Activated naive CD8-positive, alpha-beta T cell treated with anti-CD3 and anti-CD28 coated beads, Interleukin-2, amount 10 ng/mL, durations not matched to agents 7 days and 5 days (primary cell): ENCODE measurements at regions not wholly inside any gene's neighbourhood (a gene's known extent, or its start where the extent isn't known, plus 50 kb on each side); places are given as distances from the start of the nearest gene placed in this dataset.
"Not testable (repeated sequence)": the region's sequence is repeated elsewhere in the genome, so short reads cannot be mapped to it uniquely, and the experiment has no call there.

ENCODE experiments used
- ATAC-seq: fragments of 150-1000 bp; cut with Tn5 transposase; one replicate; pipeline ENCODE4 v1.10.0; 2021; ENCODE audit warnings: low read depth, moderate library complexity
- POLR2A ChIA-PET: fragments of 350-600 bp; sonication (Branson Sonifier 250); formaldehyde crosslinking; loops from one replicate; lab custom pipeline; 2021; ENCODE audit warnings: antibody characterized with exemption; lab: Charles Lee
- DNase-seq: peaks from one replicate; pipeline ENCODE4 v3.0.0; 2021
- H3K27ac Mint-ChIP-seq: one replicate; pipeline ENCODE4 v1.8.0; 2022; ENCODE audit warnings: mild to moderate bottlenecking, mixed read lengths
- H3K27me3 Mint-ChIP-seq: one replicate; pipeline ENCODE4 v1.8.0; 2022; ENCODE audit warnings: mild to moderate bottlenecking, moderate library complexity, mixed read lengths
- H3K36me3 Mint-ChIP-seq: one replicate; pipeline ENCODE4 v1.8.0; 2021; ENCODE audit warnings: mild to moderate bottlenecking, mixed read lengths
- H3K4me1 Mint-ChIP-seq: one replicate; pipeline ENCODE4 v1.8.0; 2021; ENCODE audit warnings: mixed read lengths
- H3K4me3 Mint-ChIP-seq: one replicate; pipeline ENCODE4 v1.8.0; 2022; ENCODE audit warnings: mild to moderate bottlenecking, moderate library complexity, mixed read lengths
- H3K9me3 Mint-ChIP-seq: one replicate; pipeline ENCODE4 v1.8.0; 2021; ENCODE audit warnings: mixed read lengths

DNA sequence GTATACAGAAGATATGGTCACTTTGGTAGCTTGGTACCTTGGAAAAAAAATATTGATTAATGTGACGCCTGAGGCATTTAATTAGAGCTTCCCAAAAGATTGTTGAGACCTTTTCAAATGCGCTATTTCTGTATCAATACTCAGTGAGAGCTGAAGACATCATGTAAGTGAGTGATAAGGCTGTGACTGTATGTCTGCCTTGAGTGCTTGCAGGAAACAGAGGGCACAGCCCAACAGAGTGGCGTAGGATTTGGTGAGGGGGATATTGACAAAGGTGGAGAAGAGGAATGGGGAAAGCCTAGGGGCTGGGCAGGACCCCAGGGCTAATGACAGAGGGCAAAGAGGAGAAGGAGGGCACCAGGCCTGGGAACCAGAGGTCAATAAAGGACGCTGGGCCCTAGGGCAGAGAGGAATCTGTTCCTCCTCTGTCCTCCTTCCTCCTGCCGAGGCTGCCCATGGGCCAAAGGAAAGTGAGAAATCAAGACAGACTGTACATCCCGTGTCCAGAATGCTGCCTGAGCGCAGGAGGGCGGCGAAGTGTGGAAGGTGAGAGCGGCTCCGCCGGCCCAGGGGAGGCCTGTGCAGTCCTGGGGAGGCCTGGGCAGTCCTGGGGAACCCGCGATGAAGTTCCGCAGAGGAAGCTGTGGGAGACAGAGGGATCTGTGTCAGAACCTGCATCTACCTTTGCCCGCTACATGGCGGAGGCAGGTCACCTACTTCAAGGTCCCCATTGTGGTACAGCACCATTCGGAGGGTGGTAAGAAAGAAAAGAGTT lies 228.6 kb upstream of the PIEZO2 start:
- ATAC-seq: no peak
- Mint-ChIP-seq H3K27ac (no peak overlapping the region), H3K36me3 (no peaks in the 10 kb centered on the region), H3K27me3 (no peaks in the 10 kb centered on the region), H3K9me3 (no peaks in the 10 kb centered on the region), H3K4me1 (no peaks in the 10 kb centered on the region), H3K4me3 (no peak overlapping the region)
- DNase-seq: no peak
- POLR2A ChIA-PET: no interaction called here

DNA sequence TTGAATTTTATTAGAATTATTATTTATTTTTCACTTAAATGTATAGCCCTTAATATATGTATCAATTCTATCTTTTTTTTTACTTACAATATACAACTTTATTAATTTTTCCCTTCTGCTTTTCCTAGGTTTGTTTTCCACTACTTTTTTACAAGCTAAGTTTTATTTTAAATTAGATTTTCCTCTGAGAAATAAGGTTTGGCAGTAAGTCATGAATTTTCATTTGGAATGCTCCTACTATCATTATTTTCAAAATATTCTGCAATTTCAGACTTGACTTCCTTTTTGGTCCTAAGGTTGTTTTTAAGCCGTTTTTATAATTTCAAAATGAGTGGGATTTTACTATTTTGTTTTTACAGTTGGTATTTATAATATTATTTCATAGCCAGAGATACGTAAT lies 222.8 kb upstream of the PIEZO2 start:
- ATAC-seq (no peak), DNase-seq (no peak)
- Mint-ChIP-seq H3K36me3 (no peaks in the 10 kb centered on the region), H3K9me3 (no peaks in the 10 kb centered on the region), H3K27ac (no peak overlapping the region), H3K27me3 (no peaks in the 10 kb centered on the region), H3K4me1 (no peaks in the 10 kb centered on the region), H3K4me3 (no peak overlapping the region)
- POLR2A ChIA-PET: no interaction called here

DNA sequence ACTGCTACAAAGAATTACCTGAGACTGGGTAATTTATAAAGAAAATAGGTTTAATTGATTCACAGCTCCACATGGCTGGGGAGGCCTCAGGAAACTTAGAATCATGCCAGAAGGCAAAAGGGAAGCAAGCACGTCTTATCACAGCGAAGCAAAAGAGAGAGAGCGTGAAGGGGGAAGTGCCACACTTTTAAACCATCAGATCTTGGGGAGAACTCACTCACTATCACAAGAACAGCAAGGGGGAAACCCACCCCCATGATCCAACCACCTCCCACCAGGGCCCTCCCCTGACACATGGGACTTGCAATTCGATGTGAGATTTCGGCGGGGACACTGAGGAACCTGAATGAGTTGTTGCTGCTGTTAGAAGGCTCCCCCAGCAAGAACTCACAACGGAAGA lies 220.2 kb upstream of the PIEZO2 start:
- Mint-ChIP-seq H3K27me3 (peaks cover 2% of the 10 kb centered on the region), H3K9me3 (no peaks in the 10 kb centered on the region), H3K4me1 (no peaks in the 10 kb centered on the region), H3K4me3 (no peak overlapping the region), H3K36me3 (no peaks in the 10 kb centered on the region), H3K27ac (no peak overlapping the region)
- no peak for ATAC-seq
- POLR2A ChIA-PET: no interaction called here
- DNase-seq: no peak

DNA sequence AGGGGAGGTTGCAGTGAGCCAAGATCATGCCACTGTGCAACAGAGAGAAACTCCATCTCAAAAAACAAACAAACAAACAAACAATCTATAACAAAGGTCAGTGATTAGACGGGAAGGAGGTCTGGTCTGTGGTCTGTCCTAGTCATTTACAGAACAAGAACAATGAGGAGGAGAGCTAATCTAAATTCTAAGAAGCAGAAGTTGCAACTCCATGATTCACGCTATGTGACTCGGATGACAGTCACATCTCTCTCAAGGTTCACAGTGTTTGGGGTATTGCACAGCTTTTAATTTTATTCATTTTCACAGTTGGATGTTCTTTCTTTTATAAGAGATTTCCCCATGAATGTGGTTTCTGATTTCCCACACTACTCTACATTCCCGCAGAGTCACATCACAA lies 218.7 kb upstream of the PIEZO2 start:
- Mint-ChIP-seq H3K4me3 (no peak overlapping the region), H3K9me3 (no peaks in the 10 kb centered on the region), H3K27ac (no peak overlapping the region), H3K4me1 (no peaks in the 10 kb centered on the region), H3K36me3 (no peaks in the 10 kb centered on the region), H3K27me3 (peaks cover 2% of the 10 kb centered on the region)
- DNase-seq (no peak), ATAC-seq (no peak)
- POLR2A ChIA-PET: no interaction called here

DNA sequence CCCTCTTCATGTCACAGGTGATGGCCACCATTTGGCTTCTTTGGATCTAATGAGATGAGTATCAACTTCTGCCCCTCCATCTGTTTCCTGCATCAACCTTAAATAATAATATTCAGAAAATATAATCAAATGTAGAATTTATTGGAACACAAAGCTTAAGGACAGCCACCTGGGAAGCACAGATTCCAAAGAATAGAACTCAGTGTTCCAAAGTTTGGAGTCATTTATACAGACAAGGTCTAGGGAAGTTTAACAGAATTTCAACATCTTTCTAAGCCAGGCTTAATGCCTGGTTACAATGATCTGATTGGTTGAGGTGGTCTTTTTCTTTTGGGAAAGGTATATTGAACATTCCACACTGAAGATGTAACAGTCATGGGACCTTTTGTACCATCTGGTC lies 218.0 kb upstream of the PIEZO2 start:
- no peak for ATAC-seq
- Mint-ChIP-seq H3K36me3 (no peaks in the 10 kb centered on the region), H3K4me3 (no peak overlapping the region), H3K27ac (no peak overlapping the region), H3K4me1 (no peaks in the 10 kb centered on the region), H3K27me3 (peaks cover 2% of the 10 kb centered on the region), H3K9me3 (no peaks in the 10 kb centered on the region)
- DNase-seq: no peak
- POLR2A ChIA-PET: no interaction called here

DNA sequence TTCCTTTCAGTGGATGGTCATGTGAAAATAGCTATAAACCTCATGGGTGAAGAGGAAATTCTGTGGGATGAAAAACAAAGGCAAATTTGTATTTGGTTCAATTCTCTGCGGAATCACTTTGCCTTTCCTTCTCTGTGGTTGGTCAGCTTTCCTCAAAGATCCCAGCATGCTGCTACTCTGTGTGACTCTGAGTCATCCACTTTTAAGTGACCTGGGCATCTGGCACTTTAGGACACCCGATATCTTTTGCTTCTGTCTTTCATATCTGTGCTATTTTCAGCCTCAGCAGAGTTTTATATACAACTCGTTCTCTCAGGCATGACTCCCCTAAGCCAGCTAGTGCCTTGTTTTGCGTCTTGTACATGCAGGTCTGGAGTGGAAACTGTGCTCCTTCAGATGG lies 217.0 kb upstream of the PIEZO2 start:
- Mint-ChIP-seq H3K36me3 (no peaks in the 10 kb centered on the region), H3K27ac (no peak overlapping the region), H3K27me3 (peaks cover 2% of the 10 kb centered on the region), H3K9me3 (no peaks in the 10 kb centered on the region), H3K4me3 (no peak overlapping the region), H3K4me1 (no peaks in the 10 kb centered on the region)
- DNase-seq (no peak), ATAC-seq (no peak)
- POLR2A ChIA-PET: no interaction called here

DNA sequence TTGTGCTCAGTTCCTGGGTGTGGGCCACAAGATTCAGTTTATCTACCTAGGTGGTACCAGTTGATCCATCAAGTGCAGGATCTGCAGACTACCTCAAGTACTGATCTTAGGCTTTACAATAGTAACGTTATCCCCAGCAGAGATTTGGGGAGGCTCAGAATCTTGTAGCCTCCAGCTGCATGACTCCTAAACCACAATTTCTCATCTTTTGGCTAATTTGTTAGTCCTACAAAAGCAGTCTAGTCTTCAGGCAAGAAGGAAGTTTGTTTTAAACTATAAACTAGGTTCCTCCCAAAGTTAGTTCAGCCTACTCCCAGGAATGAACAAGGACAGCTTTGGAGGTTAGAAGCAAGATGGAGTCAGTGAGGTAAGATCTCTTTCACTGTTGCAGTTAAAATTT lies 213.5 kb upstream of the PIEZO2 start:
- POLR2A ChIA-PET: no interaction called here
- Mint-ChIP-seq H3K4me1 (no peaks in the 10 kb centered on the region), H3K36me3 (no peaks in the 10 kb centered on the region), H3K4me3 (no peak overlapping the region), H3K27ac (no peak overlapping the region), H3K9me3 (no peaks in the 10 kb centered on the region), H3K27me3 (peaks cover 2% of the 10 kb centered on the region)
- no peak for DNase-seq
- no peak for ATAC-seq

DNA sequence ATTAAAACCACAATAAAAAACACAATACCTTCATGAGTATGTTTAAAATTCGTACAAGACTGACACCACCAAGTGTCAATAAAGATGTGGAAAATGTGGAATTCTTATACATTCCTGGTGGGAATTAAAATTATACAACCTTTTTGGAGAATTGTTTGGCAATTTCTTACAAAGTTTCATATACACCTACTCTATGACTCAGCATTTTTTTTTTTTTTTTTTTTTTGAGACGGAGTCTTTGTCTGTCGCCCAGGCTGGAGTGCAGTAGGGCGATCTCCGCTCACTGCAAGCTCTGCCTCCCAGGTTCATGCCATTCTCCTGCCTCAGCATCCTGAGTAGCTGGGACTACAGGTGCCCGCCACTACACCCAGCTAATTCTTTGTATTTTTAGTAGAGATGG lies 212.5 kb upstream of the PIEZO2 start:
- not testable (repeated sequence) for H3K27ac Mint-ChIP-seq, DNase-seq

DNA sequence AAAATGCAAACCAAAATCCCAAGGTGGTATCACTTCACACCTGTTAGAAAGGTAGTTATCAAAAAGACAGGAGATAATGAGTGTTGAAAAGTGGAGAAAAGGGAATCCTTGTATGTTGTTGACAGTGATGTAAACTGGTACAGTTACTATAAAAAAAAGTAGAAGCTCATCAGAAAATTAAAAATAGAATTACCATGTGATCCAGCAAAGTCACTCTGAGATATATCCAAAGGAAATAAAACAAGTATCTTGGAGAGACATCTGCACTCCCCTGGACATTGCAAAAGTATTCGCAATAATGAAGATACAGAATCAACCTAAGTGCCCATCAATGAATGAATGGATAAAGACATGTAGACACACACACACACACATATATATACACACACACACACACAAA lies 208.3 kb upstream of the PIEZO2 start:
- no peak for ATAC-seq
- POLR2A ChIA-PET: no interaction called here
- no peak for DNase-seq
- no peaks in the 10 kb centered on the region for H3K9me3 Mint-ChIP-seq
- no peaks in the 10 kb centered on the region for H3K4me1 Mint-ChIP-seq
- no peak overlapping the region for H3K4me3 Mint-ChIP-seq
- no peaks in the 10 kb centered on the region for H3K27me3 Mint-ChIP-seq
- H3K27ac Mint-ChIP-seq: no peak overlapping the region
- H3K36me3 Mint-ChIP-seq: no peaks in the 10 kb centered on the region

More for the DNA sequence above, 212.5 kb upstream of the PIEZO2 start:
- H3K27me3 Mint-ChIP-seq, POLR2A ChIA-PET, H3K9me3 Mint-ChIP-seq, ATAC-seq, H3K4me1 Mint-ChIP-seq, H3K36me3 Mint-ChIP-seq, H3K4me3 Mint-ChIP-seq: not testable (repeated sequence)

DNA sequence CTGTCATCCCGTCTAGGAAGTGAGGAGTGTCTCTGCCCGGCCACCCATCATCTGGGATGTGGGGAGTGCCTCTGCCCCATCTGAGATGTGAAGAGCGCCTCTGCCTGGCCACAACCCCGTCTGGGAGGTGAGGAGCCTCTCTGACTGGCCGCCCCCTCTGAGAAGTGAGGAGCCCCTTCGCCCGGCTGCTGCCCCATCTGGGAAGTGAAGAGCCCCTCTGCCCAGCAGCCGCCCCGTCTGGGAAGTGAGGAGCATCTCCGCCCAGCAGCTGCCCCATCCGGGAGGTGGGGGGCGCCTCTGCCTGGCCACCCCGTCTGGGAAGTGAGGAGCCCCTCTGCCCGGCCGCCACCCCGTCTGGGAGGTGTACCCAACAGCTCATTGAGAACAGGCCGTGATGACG lies 195.2 kb upstream of the PIEZO2 start:
- ATAC-seq, H3K4me3 Mint-ChIP-seq, H3K4me1 Mint-ChIP-seq, H3K36me3 Mint-ChIP-seq, H3K27me3 Mint-ChIP-seq, H3K27ac Mint-ChIP-seq, H3K9me3 Mint-ChIP-seq, DNase-seq, POLR2A ChIA-PET: not testable (repeated sequence)

DNA sequence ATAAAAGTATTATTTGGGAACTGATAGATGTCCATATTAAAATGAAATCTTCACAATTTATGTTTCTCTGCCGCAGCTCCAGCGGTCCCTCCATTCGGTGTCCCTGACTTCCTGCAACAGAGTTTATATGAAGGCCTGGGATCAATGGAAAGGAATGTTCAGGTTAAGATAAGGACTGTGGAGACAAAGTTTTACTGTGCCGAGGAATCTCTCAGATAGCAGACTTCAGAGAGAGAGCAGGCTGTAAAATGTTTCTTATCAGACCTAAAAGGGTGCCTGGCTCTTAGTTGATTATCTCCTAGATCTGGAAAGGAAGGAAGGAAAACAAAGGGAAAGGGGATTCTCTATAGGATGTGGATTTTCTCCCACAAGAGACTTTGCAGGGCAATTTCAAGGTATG lies 193.7 kb upstream of the PIEZO2 start:
- H3K4me3 Mint-ChIP-seq: no peak overlapping the region
- no peaks in the 10 kb centered on the region for H3K4me1 Mint-ChIP-seq
- no peaks in the 10 kb centered on the region for H3K36me3 Mint-ChIP-seq
- POLR2A ChIA-PET: no interaction called here
- H3K27ac Mint-ChIP-seq: no peak overlapping the region
- H3K9me3 Mint-ChIP-seq: peaks cover 6% of the 10 kb centered on the region
- H3K27me3 Mint-ChIP-seq: peaks cover 4% of the 10 kb centered on the region
- DNase-seq (no peak), ATAC-seq (no peak)

DNA sequence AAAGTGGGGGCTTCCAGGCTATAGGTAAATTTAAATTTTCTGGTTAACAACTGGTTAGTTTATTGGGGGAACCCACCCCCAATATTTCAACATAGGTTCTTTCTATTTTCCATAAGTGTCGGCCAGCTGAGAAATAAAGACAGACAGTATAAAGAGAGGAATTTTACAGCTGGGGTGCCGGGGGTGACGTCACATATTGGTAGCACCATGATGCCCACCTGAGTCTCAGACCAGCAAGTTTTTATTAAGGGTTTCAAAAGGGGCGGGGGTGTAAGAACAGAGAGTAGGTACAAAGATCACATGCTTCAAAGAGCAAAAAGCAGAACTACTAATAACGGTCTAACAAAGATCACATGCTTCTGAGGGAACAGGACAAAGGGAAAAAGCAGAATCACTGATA lies 192.7 kb upstream of the PIEZO2 start:
- H3K9me3 Mint-ChIP-seq, DNase-seq, H3K27me3 Mint-ChIP-seq, H3K36me3 Mint-ChIP-seq, H3K4me3 Mint-ChIP-seq, POLR2A ChIA-PET, H3K4me1 Mint-ChIP-seq, H3K27ac Mint-ChIP-seq, ATAC-seq: not testable (repeated sequence)

DNA sequence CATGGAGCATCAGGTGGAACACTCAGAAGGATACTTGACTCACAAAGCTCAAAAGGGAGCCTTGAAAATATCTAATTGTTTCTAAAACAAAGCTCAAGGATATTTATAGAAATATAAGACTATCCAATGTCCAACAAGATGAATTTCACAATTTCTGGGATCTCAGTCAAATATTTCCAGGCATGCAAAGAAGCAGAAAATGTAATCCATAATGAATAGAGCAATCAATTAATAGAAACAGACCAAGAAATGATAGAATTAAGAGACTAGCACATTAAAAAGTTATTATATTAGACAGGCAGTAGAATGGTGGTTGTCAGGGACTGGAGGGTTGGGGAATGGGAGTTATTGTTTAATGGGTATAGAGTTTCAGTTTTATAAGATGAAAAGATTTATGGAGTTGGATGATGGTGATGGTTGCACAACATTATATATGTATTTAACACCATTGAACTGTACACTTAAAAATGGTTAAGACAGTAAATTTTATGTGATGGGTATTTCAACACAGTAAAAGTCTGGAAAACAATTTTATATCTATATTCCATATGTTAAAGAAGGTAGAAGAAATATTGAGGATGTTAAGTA lies 189.9 kb upstream of the PIEZO2 start:
- no peaks in the 10 kb centered on the region for H3K36me3 Mint-ChIP-seq
- DNase-seq (no peak), ATAC-seq (no peak)
- H3K4me1 Mint-ChIP-seq: no peaks in the 10 kb centered on the region
- POLR2A ChIA-PET: no interaction called here
- no peak overlapping the region for H3K4me3 Mint-ChIP-seq
- peaks cover 4% of the 10 kb centered on the region for H3K27me3 Mint-ChIP-seq
- H3K9me3 Mint-ChIP-seq: peaks cover 3% of the 10 kb centered on the region
- H3K27ac Mint-ChIP-seq: no peak overlapping the region

DNA sequence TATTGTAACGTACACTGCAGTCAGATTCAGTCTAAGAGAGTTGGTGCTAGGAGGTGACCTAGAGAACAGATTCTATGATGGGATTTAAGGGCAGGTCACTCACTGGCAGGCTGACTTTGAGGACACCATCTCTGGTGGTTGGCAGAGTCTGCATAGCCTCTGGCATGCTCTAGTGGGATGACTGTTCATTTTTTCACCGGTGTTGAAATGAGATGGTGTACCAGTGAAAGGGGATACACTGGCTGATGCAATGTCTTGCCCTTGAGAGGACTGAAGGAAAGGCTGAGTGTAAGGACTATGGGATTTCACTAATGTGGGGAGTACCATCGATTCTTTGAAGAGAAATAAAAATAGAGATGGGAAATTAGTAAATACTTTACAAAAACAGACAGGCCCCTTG lies 186.9 kb upstream of the PIEZO2 start:
- POLR2A ChIA-PET: no interaction called here
- DNase-seq: no peak
- Mint-ChIP-seq H3K4me3 (no peak overlapping the region), H3K9me3 (no peaks in the 10 kb centered on the region), H3K36me3 (no peaks in the 10 kb centered on the region), H3K27ac (no peak overlapping the region), H3K4me1 (no peaks in the 10 kb centered on the region), H3K27me3 (peaks cover 7% of the 10 kb centered on the region)
- no peak for ATAC-seq
